Erythroblast (primary cell): ENCODE measurements at regions not wholly inside any gene's neighbourhood (a gene's known extent, or its start where the extent isn't known, plus 50 kb on each side); places are given as distances from the start of the nearest gene placed in this dataset.

Experiments
- GATA1 ChIP-seq: IDR thresholded peaks from 2 replicates; pipeline ENCODE4 v1.6.1; 2011; ENCODE audit warnings: low read depth, mild to moderate bottlenecking, control low read depth, low read length, moderate library complexity
- POLR2A ChIP-seq: IDR thresholded peaks from 2 replicates; pipeline ENCODE4 v1.6.1; 2011; ENCODE audit warnings: mild to moderate bottlenecking, low read length

DNA sequence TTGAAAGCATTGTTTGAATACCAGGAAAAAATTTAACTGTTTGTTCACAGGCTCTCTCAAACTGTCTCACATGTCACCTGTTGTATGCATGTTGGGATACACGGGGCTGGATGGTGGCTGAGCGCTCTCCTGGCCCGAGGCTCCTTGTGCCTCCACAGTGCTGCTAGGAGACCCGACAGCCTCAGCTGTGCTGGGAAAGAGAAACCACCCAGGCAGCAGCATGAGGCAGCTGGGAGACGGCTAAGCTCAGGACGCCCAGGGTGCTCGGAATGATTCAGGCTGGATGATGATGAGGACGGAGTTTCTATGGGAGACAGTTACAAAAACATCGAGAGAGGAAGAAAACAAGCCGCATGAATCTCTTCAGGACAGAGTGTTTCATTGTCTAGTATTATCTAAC lies 278.0 kb upstream of the CDH4 start:
- TF ChIP-seq POLR2A (no peak), GATA1 (no peak)
